ENCODE measurements at regions not wholly inside any gene's neighbourhood (a gene's known extent, or its start where the extent isn't known, plus 50 kb on each side); places are given as distances from the start of the nearest gene placed in this dataset.

- POLR2A ChIA-PET = no interaction called here
- Histone ChIP-seq H3K9me3 (ENCODE audit: control insufficient read depth in 1 of 2, insufficient read depth in 1 of 2, low read length in 2 of 2) (no peaks in the 10 kb centered on the region), H3K4me3 (ENCODE audit: low read length) (no peak overlapping the region), H3K4me1 (ENCODE audit: insufficient read depth, low read length) (no peaks in the 10 kb centered on the region), H3K27ac (ENCODE audit: low read depth in 1 of 2, low read length in 2 of 2) (no peak overlapping the region), H3K27me3 (ENCODE audit: control insufficient read depth in 1 of 2, insufficient read depth in 2 of 2, low read length in 2 of 2) (no peaks in the 10 kb centered on the region), H3K36me3 (ENCODE audit: insufficient read depth, low read length) (no peaks in the 10 kb centered on the region)
- H3K4me3 Mint-ChIP-seq = no peak overlapping the region
- CTCF ChIA-PET = no interaction called here
- no peaks in the 10 kb centered on the region for H3K36me3 Mint-ChIP-seq (ENCODE audit: low read depth)
- H3K9me3 Mint-ChIP-seq = peaks cover 2% of the 10 kb centered on the region
- no peaks in the 10 kb centered on the region for H3K4me1 Mint-ChIP-seq (ENCODE audit: low read depth)
- no peak overlapping the region for H3K27ac Mint-ChIP-seq
- ATAC-seq (ENCODE audit: poor library complexity) (no peak), DNase-seq (no peak)
- intact Hi-C loops (cut with DNase I, micrococcal nuclease) = no loop called here
- no peaks in the 10 kb centered on the region for H3K27me3 Mint-ChIP-seq
- TF ChIP-seq, protein P1, sequence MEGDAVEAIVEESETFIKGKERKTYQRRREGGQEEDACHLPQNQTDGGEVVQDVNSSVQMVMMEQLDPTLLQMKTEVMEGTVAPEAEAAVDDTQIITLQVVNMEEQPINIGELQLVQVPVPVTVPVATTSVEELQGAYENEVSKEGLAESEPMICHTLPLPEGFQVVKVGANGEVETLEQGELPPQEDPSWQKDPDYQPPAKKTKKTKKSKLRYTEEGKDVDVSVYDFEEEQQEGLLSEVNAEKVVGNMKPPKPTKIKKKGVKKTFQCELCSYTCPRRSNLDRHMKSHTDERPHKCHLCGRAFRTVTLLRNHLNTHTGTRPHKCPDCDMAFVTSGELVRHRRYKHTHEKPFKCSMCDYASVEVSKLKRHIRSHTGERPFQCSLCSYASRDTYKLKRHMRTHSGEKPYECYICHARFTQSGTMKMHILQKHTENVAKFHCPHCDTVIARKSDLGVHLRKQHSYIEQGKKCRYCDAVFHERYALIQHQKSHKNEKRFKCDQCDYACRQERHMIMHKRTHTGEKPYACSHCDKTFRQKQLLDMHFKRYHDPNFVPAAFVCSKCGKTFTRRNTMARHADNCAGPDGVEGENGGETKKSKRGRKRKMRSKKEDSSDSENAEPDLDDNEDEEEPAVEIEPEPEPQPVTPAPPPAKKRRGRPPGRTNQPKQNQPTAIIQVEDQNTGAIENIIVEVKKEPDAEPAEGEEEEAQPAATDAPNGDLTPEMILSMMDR (IDR thresholded peaks at IDR 0.05) = no peak
These were observed 141.7 kb upstream of the SEMA3D start for GRCh38 chr7:85328456-85328998.

DNA sequence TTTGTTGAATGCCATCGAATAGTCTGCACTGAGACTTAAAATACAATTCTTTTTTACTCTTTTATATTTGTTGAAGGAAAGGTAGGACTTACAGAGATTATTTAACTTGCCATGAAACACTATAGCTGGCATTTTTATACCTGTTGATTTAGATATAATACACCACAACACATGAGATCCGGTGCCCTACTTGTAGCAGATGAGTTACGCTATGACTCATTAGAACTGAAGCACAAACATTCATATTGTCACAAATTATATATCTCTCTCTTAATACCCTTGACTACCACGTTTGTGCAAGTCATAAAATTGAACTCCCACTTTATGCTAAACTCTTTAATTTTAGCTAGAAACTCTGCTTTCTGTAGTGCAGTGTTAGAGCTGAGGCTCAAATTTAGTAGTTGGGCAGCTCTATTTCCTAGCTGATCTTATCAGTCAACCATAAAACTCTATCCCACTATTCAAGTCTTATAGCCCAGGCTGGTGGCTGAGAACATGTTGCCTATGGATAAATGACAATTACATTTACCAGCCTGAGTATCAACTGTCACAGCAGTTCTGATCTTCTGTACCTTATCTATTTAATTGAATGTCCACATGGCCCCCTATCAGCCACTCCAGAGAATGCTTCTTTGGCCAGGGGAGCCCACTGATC is 137.4 kb upstream of the SEMA3D start:
- ChIA-PET POLR2A (no interaction called here), CTCF (no interaction called here)
- no peaks in the 10 kb centered on the region for H3K4me1 Mint-ChIP-seq (ENCODE audit: low read depth)
- H3K9me3 Mint-ChIP-seq = peaks cover 2% of the 10 kb centered on the region
- H3K27ac ChIP-seq (ENCODE audit: low read depth in 1 of 2, low read length in 2 of 2) = no peak overlapping the region
- H3K4me3 Mint-ChIP-seq = no peak overlapping the region
- H3K4me1 ChIP-seq (ENCODE audit: insufficient read depth, low read length) = no peaks in the 10 kb centered on the region
- no peak overlapping the region for H3K4me3 ChIP-seq (ENCODE audit: low read length)
- H3K9me3 ChIP-seq (ENCODE audit: control insufficient read depth in 1 of 2, insufficient read depth in 1 of 2, low read length in 2 of 2) = peaks cover 0 to 3% of the 10 kb centered on the region in 2 experiments
- H3K27ac Mint-ChIP-seq = no peak overlapping the region
- intact Hi-C loops (cut with DNase I, micrococcal nuclease) = no loop called here
- no peaks in the 10 kb centered on the region for H3K36me3 Mint-ChIP-seq (ENCODE audit: low read depth)
- H3K27me3 Mint-ChIP-seq = no peaks in the 10 kb centered on the region
- H3K27me3 ChIP-seq (ENCODE audit: control insufficient read depth in 1 of 2, insufficient read depth in 2 of 2, low read length in 2 of 2) = no peaks in the 10 kb centered on the region
- ATAC-seq (ENCODE audit: poor library complexity) = no peak
- no peak for DNase-seq
- H3K36me3 ChIP-seq (ENCODE audit: insufficient read depth, low read length) = no peaks in the 10 kb centered on the region
- TF ChIP-seq, protein P1 (IDR thresholded peaks at IDR 0.05) = no peak

DNA sequence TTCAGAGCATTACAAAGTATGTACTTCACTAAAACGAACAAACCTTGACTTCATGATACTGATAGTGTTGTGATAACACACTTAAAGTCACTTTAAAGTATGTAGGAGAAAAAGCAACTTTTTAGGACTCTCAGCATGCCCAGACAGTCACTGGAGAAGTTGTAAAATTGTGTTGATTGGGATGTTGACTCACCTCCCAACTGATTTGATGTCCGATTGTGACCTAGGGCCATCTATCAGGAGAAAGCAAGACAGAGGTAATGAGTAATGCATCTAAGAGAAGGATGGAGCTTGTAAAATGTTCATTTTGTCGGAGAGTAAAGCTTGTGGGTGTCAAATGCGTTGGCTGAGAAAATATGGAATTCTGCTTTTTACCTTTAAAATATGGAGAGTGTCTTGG is 135.4 kb upstream of the SEMA3D start:
- CTCF ChIA-PET = no interaction called here

More for the DNA sequence above, 135.4 kb upstream of the SEMA3D start:
- Histone ChIP-seq H3K36me3 (ENCODE audit: insufficient read depth, low read length) (no peaks in the 10 kb centered on the region), H3K9me3 (ENCODE audit: control insufficient read depth in 1 of 2, insufficient read depth in 1 of 2, low read length in 2 of 2) (peaks cover 0 to 3% of the 10 kb centered on the region in 2 experiments), H3K27me3 (ENCODE audit: control insufficient read depth in 1 of 2, insufficient read depth in 2 of 2, low read length in 2 of 2) (no peaks in the 10 kb centered on the region), H3K27ac (ENCODE audit: low read depth in 1 of 2, low read length in 2 of 2) (no peak overlapping the region), H3K4me3 (ENCODE audit: low read length) (no peak overlapping the region), H3K4me1 (ENCODE audit: insufficient read depth, low read length) (no peaks in the 10 kb centered on the region)
- H3K27ac Mint-ChIP-seq = no peak overlapping the region
- intact Hi-C loops (cut with DNase I, micrococcal nuclease) = no loop called here
- no peak overlapping the region for H3K4me3 Mint-ChIP-seq
- no peaks in the 10 kb centered on the region for H3K4me1 Mint-ChIP-seq (ENCODE audit: low read depth)
- POLR2A ChIA-PET = no interaction called here
- no peaks in the 10 kb centered on the region for H3K36me3 Mint-ChIP-seq (ENCODE audit: low read depth)
- TF ChIP-seq, protein P1 (IDR thresholded peaks at IDR 0.05) = no peak
- DNase-seq (no peak), ATAC-seq (ENCODE audit: poor library complexity) (no peak)
- H3K27me3 Mint-ChIP-seq = no peaks in the 10 kb centered on the region
- peaks cover 2% of the 10 kb centered on the region for H3K9me3 Mint-ChIP-seq

All from CD4-positive, alpha-beta T cell (primary cell).